ENCODE measurements at regions not wholly inside any gene's neighbourhood (a gene's known extent, or its start where the extent isn't known, plus 50 kb on each side); places are given as distances from the start of the nearest gene placed in this dataset.

GRCh38 chr4:82266345-82266744, 107.4 kb downstream of the HNRNPD start:
- DNase-seq (ENCODE audit: low read depth), result no peak
- TF ChIP-seq CTCF (IDR thresholded peaks at IDR 0.05; ENCODE audit: low read depth, low read length, missing control alignments), result no peak
- in situ Hi-C loops (cut with HindIII; ENCODE audit: low sequenced_read_pairs), result no loop called here
- H3K4me3 ChIP-seq (ENCODE audit: low read depth, low read length), result no peak overlapping the region

- DNase-seq (ENCODE audit: low read depth), result no peak
- TF ChIP-seq CTCF (IDR thresholded peaks at IDR 0.05; ENCODE audit: low read depth, low read length, missing control alignments), result no peak
These were observed 112.7 kb downstream of the HNRNPD start for GRCh38 chr4:82261084-82261483.

GRCh38 chr4:82260632-82261031, 113.2 kb downstream of the HNRNPD start:
- in situ Hi-C loops (cut with HindIII; ENCODE audit: low sequenced_read_pairs), result no loop called here
- TF ChIP-seq CTCF (IDR thresholded peaks at IDR 0.05; ENCODE audit: low read depth, low read length, missing control alignments), result no peak
- no peak for DNase-seq (ENCODE audit: low read depth)
- no peak overlapping the region for H3K4me3 ChIP-seq (ENCODE audit: low read depth, low read length)

More at GRCh38 chr4:82261084-82261483, 112.7 kb downstream of the HNRNPD start:
- in situ Hi-C loops (cut with HindIII; ENCODE audit: low sequenced_read_pairs), result no loop called here
- no peak overlapping the region for H3K4me3 ChIP-seq (ENCODE audit: low read depth, low read length)

- in situ Hi-C loops (cut with HindIII; ENCODE audit: low sequenced_read_pairs), result no loop called here
- no peak overlapping the region for H3K4me3 ChIP-seq (ENCODE audit: low read depth, low read length)
- TF ChIP-seq CTCF (IDR thresholded peaks at IDR 0.05; ENCODE audit: low read depth, low read length, missing control alignments), result no peak
- no peak for DNase-seq (ENCODE audit: low read depth)
These were observed 117.1 kb downstream of the HNRNPD start for GRCh38 chr4:82256718-82257117.

GRCh38 chr4:82255657-82256056, 118.1 kb downstream of the HNRNPD start:
- no peak for TF ChIP-seq CTCF (IDR thresholded peaks at IDR 0.05; ENCODE audit: low read depth, low read length, missing control alignments)
- no peak overlapping the region for H3K4me3 ChIP-seq (ENCODE audit: low read depth, low read length)
- no peak for DNase-seq (ENCODE audit: low read depth)
- in situ Hi-C loops (cut with HindIII; ENCODE audit: low sequenced_read_pairs), result no loop called here

GRCh38 chr4:82248903-82249632, 124.7 kb downstream of the HNRNPD start:
- H3K4me3 ChIP-seq (ENCODE audit: low read depth, low read length), result no peak overlapping the region
- no peak for DNase-seq (ENCODE audit: low read depth)
- no peak for TF ChIP-seq CTCF (IDR thresholded peaks at IDR 0.05; ENCODE audit: low read depth, low read length, missing control alignments)
- in situ Hi-C loops (cut with HindIII; ENCODE audit: low sequenced_read_pairs), result no loop called here
